Right lobe of liver (tissue), 6 donors: ENCODE measurements at regions not wholly inside any gene's neighbourhood (a gene's known extent, or its start where the extent isn't known, plus 50 kb on each side); places are given as distances from the start of the nearest gene placed in this dataset.

ENCODE experiments used
- ATAC-seq, 4 donors: fragments of 200-7000 bp; cut with Tn5 transposase; one replicate each; pipeline ENCODE4 v1.9.1; 2020; ENCODE audit warnings: mild to moderate bottlenecking in 4 of 4, moderate library complexity in 4 of 4
- DNase-seq, 3 donors: peaks; one replicate each; pipeline ENCODE4 v3.0.0-alpha.2; 2020
- H3K27ac ChIP-seq, 3 donors: fragments of 200-600 bp; one replicate each; pipeline ENCODE4 v1.8.0; 2022
- H3K27me3 ChIP-seq, 2 donors: fragments of 200-600 bp; one replicate each; pipeline ENCODE4 v1.8.0; 2022
- H3K36me3 ChIP-seq, 4 donors: fragments of 200-600 bp; sonication (generic) in 1 of 4; one replicate each; pipeline versions ENCODE4 v1.5.1 to v1.8.0; 2017 to 2022; ENCODE audit warnings: control low read depth in 1 of 4
- H3K4me1 ChIP-seq, 4 donors: fragments of 200-600 bp; sonication (generic) in 1 of 4; one replicate each; pipeline versions ENCODE4 v1.5.1 to v1.8.0; 2017 to 2022; ENCODE audit warnings: control low read depth in 1 of 4
- H3K4me3 ChIP-seq, 3 donors: fragments of 200-600 bp; one replicate each; pipeline ENCODE4 v1.8.0; 2022
- H3K9me3 ChIP-seq, 4 donors: fragments of 200-600 bp; sonication (generic) in 1 of 4; one replicate each; pipeline versions ENCODE4 v1.5.1 to v1.8.0; 2017 to 2022; ENCODE audit warnings: control low read depth in 1 of 4
- POLR2A ChIP-seq: fragments of 450-650 bp; IDR thresholded peaks from one replicate; pipeline ENCODE4 v1.6.1; 2017; ENCODE audit warnings: antibody characterized with exemption, mild to moderate bottlenecking
- WGBS: methylation state at CpG from one replicate; pipeline ENCODE4 v1.1.6; 2018; ENCODE audit warnings: low coverage, low lambda C conversion rate; ENCODE audit not compliant: insufficient coverage; ENCODE audit errors: missing lambda C conversion rate; 5-methylcytosine and 5-hydroxymethylcytosine counted together
- intact Hi-C, 2 donors: fragments of 100-400 bp; cut with DNase I; formaldehyde crosslinking; loops; one replicate each; pipeline versions ENCODE4 v1.11.2 to v1.14.1; 2022
- TF ChIP-seq, protein P1 (sequence below), 4 donors: fragments of 200-600 bp in 3 of 4; fragments of 450-650 bp in 1 of 4; IDR thresholded peaks; one replicate each; pipeline versions ENCODE4 v1.5.1 to v1.8.0; 2016 to 2022; ENCODE audit warnings: antibody characterized with exemption in 4 of 4, mild to moderate bottlenecking in 2 of 4
- donor health status: DM: no; HTN: yes; CAD: no.
- donor health status: DM: no; HTN: no; CAD: no.
- donor health status: DM: no; HTN: no; CAD: no.
- donor health status: DM: no; HTN: yes; CAD: no.
- donor health status: DM: no; HTN: yes; CAD: no.

DNA sequence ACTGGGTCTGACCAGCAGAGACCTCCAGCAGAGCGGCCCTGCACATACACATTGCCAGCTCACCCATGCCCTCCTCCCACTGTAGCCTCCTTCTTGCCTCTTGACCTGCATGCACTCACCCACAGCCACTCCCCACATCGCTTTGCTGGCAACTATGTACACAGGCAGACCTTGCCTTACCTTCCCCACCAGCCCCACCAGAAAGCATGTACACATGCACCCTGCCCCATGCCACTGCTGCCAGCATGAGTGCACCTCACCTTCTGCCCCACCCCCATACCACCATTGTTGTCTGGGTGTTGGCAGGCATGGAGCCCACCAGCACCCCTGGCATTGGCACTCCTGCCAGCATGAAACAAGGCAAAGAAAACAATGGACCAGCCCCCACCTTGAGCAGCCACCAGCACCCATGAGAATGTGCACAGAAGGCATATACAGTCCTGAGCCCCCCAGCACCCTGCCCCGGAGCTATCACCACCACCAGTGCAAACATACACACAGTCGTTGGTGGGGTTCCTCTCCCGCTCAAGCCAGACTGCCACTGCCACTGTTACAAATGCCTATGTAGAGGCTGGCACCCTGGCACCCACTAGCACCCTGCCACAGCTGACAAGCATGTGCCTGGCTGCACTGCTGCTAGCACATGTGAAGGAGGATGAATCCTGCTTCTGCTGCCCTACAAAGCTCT is 171.4 kb upstream of the NR4A3 start:
- no peak for TF ChIP-seq POLR2A
- TF ChIP-seq, protein P1, sequence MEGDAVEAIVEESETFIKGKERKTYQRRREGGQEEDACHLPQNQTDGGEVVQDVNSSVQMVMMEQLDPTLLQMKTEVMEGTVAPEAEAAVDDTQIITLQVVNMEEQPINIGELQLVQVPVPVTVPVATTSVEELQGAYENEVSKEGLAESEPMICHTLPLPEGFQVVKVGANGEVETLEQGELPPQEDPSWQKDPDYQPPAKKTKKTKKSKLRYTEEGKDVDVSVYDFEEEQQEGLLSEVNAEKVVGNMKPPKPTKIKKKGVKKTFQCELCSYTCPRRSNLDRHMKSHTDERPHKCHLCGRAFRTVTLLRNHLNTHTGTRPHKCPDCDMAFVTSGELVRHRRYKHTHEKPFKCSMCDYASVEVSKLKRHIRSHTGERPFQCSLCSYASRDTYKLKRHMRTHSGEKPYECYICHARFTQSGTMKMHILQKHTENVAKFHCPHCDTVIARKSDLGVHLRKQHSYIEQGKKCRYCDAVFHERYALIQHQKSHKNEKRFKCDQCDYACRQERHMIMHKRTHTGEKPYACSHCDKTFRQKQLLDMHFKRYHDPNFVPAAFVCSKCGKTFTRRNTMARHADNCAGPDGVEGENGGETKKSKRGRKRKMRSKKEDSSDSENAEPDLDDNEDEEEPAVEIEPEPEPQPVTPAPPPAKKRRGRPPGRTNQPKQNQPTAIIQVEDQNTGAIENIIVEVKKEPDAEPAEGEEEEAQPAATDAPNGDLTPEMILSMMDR (IDR thresholded peaks at IDR 0.05) = no peak
- intact Hi-C loops = no loop called here
- Histone ChIP-seq H3K27me3 (no peaks in the 10 kb centered on the region), H3K27ac (no peak overlapping the region), H3K36me3 (no peaks in the 10 kb centered on the region), H3K9me3 (no peaks in the 10 kb centered on the region), H3K4me3 (no peak overlapping the region), H3K4me1 (no peaks in the 10 kb centered on the region)
- ATAC-seq = peak in 1 of 4 donors; percentile 32
- no peak for DNase-seq
- no CpG with 5 or more reads among the region's 5 CpGs for WGBS

DNA sequence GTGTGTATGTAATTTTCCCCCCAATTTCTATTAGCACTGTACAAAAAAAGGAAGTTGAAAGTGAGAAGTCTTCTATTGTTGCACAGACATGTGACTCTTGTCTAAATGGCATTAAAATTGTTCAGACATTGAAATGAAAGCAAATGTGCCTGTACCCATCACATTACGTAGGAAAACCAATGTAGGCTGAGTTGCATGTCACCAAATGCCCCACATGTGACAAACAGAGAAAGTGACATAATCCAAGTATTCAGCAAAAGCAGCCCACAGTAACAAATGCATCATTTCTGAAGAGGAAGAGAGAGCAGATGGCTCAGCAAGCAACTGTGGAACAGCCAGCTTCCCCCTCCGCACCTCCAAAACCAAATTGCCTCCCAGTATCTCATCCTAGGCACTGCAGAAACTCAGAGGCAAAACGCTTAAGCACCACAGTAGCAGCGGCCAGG is 161.5 kb upstream of the NR4A3 start:
- ATAC-seq = peak; percentile 12 to 61 (median 56)
- peak in 1 of 3 donors; percentile 22 for DNase-seq

DNA sequence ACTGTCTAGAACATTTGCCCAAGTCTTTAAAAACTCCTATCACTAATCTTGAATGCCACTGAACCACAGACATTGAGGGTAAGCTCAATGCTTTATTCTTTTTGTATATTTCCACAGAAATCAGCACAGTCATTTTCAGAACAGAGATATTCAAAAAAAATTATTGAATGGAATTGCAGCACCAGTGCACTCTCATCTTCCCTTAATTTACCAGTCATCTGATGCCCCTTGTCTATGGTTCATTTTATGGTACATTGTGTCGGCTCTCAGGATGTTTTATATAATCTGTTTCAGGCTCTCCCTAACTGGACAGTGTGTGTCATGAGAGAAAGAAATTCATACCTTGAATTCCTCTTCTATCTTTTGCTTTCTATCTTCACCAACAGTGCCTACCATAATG is 158.4 kb upstream of the NR4A3 start:
- ATAC-seq = no peak
- H3K27me3 ChIP-seq = no peaks in the 10 kb centered on the region
- H3K4me3 ChIP-seq = no peak overlapping the region
- no peaks in the 10 kb centered on the region for H3K9me3 ChIP-seq
- H3K4me1 ChIP-seq = peaks cover 0 to 6% (median 0%) of the 10 kb centered on the region in 4 donors
- H3K36me3 ChIP-seq = no peaks in the 10 kb centered on the region
- WGBS = 76% methylated on average over 1 of the region's 1 CpG
- intact Hi-C loops = no loop called here
- TF ChIP-seq, protein P1 (IDR thresholded peaks at IDR 0.05) = no peak
- no peak for TF ChIP-seq POLR2A
- H3K27ac ChIP-seq = no peak overlapping the region
- no peak for DNase-seq

More for the DNA sequence above, 161.5 kb upstream of the NR4A3 start:
- WGBS = 71% methylated on average over 4 of the region's 4 CpGs
- Histone ChIP-seq H3K9me3 (no peaks in the 10 kb centered on the region), H3K27ac (no peak overlapping the region), H3K4me3 (no peak overlapping the region), H3K4me1 (no peaks in the 10 kb centered on the region), H3K27me3 (no peaks in the 10 kb centered on the region), H3K36me3 (no peaks in the 10 kb centered on the region)
- intact Hi-C loops = no loop called here
- TF ChIP-seq POLR2A = no peak
- TF ChIP-seq, protein P1 (IDR thresholded peaks at IDR 0.05) = no peak

DNA sequence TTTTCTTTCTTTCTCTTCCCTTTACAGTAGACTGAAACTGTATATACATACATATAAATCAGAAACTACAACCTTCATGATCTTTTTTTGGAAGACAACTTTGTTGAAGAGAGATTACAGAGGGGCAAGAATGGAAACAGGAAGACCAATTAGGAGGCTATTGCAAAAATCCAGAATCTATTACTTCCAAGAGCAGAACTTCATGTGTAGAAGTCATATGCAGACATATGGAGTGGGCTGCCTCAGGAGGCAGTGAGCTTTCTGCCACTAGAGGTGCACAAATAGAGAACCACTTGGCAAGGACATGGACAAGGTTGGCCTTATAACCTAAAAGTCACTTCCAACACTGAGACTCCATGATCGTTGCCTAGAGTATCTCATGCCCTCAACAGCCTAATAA is 157.8 kb upstream of the NR4A3 start:
- TF ChIP-seq POLR2A = no peak
- TF ChIP-seq, protein P1 (IDR thresholded peaks at IDR 0.05) = no peak
- DNase-seq (no peak), ATAC-seq (no peak)
- H3K27me3 ChIP-seq = no peaks in the 10 kb centered on the region
- no peak overlapping the region for H3K4me3 ChIP-seq
- no peak overlapping the region for H3K27ac ChIP-seq
- intact Hi-C loops = no loop called here
- H3K36me3 ChIP-seq = no peaks in the 10 kb centered on the region
- 36% methylated on average over 1 of the region's 1 CpG for WGBS
- H3K9me3 ChIP-seq = no peaks in the 10 kb centered on the region
- peaks cover 0 to 6% (median 0%) of the 10 kb centered on the region in 4 donors for H3K4me1 ChIP-seq
